ENCODE measurements at regions not wholly inside any gene's neighbourhood (a gene's known extent, or its start where the extent isn't known, plus 50 kb on each side); places are given as distances from the start of the nearest gene placed in this dataset.

DNA sequence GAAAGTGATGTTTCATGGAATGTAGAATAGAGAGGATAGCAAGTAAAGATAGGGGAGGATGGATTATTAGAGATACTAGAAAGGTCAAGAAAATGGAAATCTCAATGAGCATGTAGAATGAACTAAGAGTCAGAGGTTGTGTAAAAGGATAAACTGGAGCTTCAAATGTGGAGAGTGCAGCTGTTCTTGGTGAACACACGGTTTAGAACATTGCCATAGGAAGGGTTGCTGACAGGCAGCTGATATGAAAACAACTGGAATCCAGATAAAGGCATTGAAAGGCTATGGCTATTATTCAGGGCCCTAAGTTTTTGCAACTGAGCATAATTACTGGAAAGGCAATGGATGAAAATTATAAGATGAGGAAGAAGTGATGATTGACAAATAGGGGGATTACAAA lies 239.6 kb upstream of the VEGFC start:
- CTCF ChIA-PET (ENCODE audit: low intra/inter-chr PET ratio, low total read pairs) = no interaction called here
- BruUV-seq (replicated peaks) = no TSS peak
- intact Hi-C loops (cut with micrococcal nuclease; ENCODE audit: unreplicated experiment) = no loop called here

More for the DNA sequence above, 239.6 kb upstream of the VEGFC start:
- Histone ChIP-seq H3K36me3 (replicated peaks in 1 of 2; ENCODE audit: control insufficient read depth in 1 of 2, insufficient read depth in 2 of 2, low read length in 2 of 2) (no peaks in the 10 kb centered on the region), H3K27me3 (ENCODE audit: control insufficient read depth in 1 of 2, insufficient read depth in 2 of 2, low read length in 2 of 2) (no peaks in the 10 kb centered on the region), H3K4me1 (ENCODE audit: insufficient read depth, low read length) (no peaks in the 10 kb centered on the region), H3K4me3 (replicated peaks in 1 of 3; ENCODE audit: insufficient read depth in 1 of 3, low read depth in 2 of 3, low read length in 3 of 3) (no peak overlapping the region), H3K9ac (ENCODE audit: insufficient read depth, low read depth, low read length) (no peak overlapping the region), H3K9me3 (ENCODE audit: low read length) (no peaks in the 10 kb centered on the region), H3K4me2 (ENCODE audit: low read depth, low read length) (no peak overlapping the region), H3K79me2 (ENCODE audit: insufficient read depth, low read length) (no peaks in the 10 kb centered on the region), H3K27ac (ENCODE audit: extremely low read length, insufficient read depth, low read length) (no peak overlapping the region), H2AFZ (ENCODE audit: low read length) (no peak overlapping the region), H4K20me1 (ENCODE audit: insufficient read depth, low read length) (no peaks in the 10 kb centered on the region)
- WGBS (ENCODE audit: low lambda C conversion rate) = 0% methylated on average over 1 of the region's 1 CpG
- TF ChIP-seq KLF15 (CRISPR knock-in tag; IDR thresholded peaks at IDR 0.05; ENCODE audit: borderline replicate concordance) (no peak), ZFP82 (CRISPR knock-in tag; IDR thresholded peaks at IDR 0.05; ENCODE audit: borderline replicate concordance) (no peak), ZNF253 (CRISPR knock-in tag; IDR thresholded peaks at IDR 0.05; ENCODE audit: borderline replicate concordance) (no peak), KLF16 (CRISPR knock-in tag; IDR thresholded peaks at IDR 0.05) (no peak), ZNF558 (CRISPR knock-in tag; IDR thresholded peaks at IDR 0.05; ENCODE audit: borderline replicate concordance) (no peak), MAF1 (CRISPR knock-in tag; IDR thresholded peaks at IDR 0.05; ENCODE audit: borderline replicate concordance) (no peak), SRSF9 (IDR thresholded peaks at IDR 0.05; ENCODE audit: borderline replicate concordance, insufficient read depth, low read depth, low read length, poor library complexity, severe bottlenecking) (no peak), ZNF446 (CRISPR knock-in tag; IDR thresholded peaks at IDR 0.05) (no peak), KAT7 (CRISPR knock-in tag; IDR thresholded peaks at IDR 0.05; ENCODE audit: borderline replicate concordance) (no peak), MLX (CRISPR knock-in tag; IDR thresholded peaks at IDR 0.05) (no peak), TERF1 (CRISPR knock-in tag; IDR thresholded peaks at IDR 0.05) (no peak), IRF2 (CRISPR knock-in tag; IDR thresholded peaks at IDR 0.05) (no peak), ZNF790 (CRISPR knock-in tag; IDR thresholded peaks at IDR 0.05; ENCODE audit: borderline replicate concordance) (no peak)
- TF ChIP-seq, protein P1, sequence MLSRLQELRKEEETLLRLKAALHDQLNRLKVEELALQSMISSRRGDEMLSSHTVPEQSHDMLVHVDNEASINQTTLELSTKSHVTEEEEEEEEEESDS (CRISPR knock-in tag; IDR thresholded peaks at IDR 0.05; ENCODE audit: borderline replicate concordance) = no peak
- DNase-seq (ENCODE audit: low spot score) (no peak), FAIRE-seq (no peak), ATAC-seq (no peak)
- POLR2A ChIA-PET = no interaction called here
- in situ Hi-C loops (cut with HindIII; ENCODE audit: extremely low pct_ligation_motif_present, low pct_unique_long_range_greater_than_20kb) = no loop called here
